ENCODE measurements at regions not wholly inside any gene's neighbourhood (a gene's known extent, or its start where the extent isn't known, plus 50 kb on each side); places are given as distances from the start of the nearest gene placed in this dataset.

GRCh38 chr15:69525543-69525942 lies 72.9 kb downstream of the RPLP1 start:
- no peak for TF ChIP-seq POLR2A (IDR thresholded peaks at IDR 0.05)
- TF ChIP-seq, protein P1, sequence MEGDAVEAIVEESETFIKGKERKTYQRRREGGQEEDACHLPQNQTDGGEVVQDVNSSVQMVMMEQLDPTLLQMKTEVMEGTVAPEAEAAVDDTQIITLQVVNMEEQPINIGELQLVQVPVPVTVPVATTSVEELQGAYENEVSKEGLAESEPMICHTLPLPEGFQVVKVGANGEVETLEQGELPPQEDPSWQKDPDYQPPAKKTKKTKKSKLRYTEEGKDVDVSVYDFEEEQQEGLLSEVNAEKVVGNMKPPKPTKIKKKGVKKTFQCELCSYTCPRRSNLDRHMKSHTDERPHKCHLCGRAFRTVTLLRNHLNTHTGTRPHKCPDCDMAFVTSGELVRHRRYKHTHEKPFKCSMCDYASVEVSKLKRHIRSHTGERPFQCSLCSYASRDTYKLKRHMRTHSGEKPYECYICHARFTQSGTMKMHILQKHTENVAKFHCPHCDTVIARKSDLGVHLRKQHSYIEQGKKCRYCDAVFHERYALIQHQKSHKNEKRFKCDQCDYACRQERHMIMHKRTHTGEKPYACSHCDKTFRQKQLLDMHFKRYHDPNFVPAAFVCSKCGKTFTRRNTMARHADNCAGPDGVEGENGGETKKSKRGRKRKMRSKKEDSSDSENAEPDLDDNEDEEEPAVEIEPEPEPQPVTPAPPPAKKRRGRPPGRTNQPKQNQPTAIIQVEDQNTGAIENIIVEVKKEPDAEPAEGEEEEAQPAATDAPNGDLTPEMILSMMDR (IDR thresholded peaks at IDR 0.05): no peak
- TF ChIP-seq POLR2AphosphoS5 (IDR thresholded peaks at IDR 0.05): no peak
- TF ChIP-seq EP300 (IDR thresholded peaks at IDR 0.05): no peak

All from sigmoid colon (tissue), 4 donors.